ENCODE measurements at regions not wholly inside any gene's neighbourhood (a gene's known extent, or its start where the extent isn't known, plus 50 kb on each side); places are given as distances from the start of the nearest gene placed in this dataset.

- FAIRE-seq = no peak
- peak overlapping the region in 1 of 3 donors; percentile 29 for H3K27ac ChIP-seq (ENCODE audit: low read depth in 1 of 3, low read length in 2 of 3)
Measured at GRCh38 chr13:44116562-44117332, 237.0 kb downstream of the LACC1 start.

GRCh38 chr13:44117351-44117750 is 237.6 kb downstream of the LACC1 start:
- Histone ChIP-seq H3K27me3 (ENCODE audit: control insufficient read depth in 3 of 3, insufficient read depth in 3 of 3, low read length in 3 of 3) (no peaks in the 10 kb centered on the region), H3K36me3 (ENCODE audit: control insufficient read depth in 3 of 3, insufficient read depth in 2 of 3, low read depth in 1 of 3, low read length in 3 of 3) (no peaks in the 10 kb centered on the region), H3K4me3 (ENCODE audit: low read depth in 1 of 3, low read length in 3 of 3) (no peak overlapping the region), H3K4me1 (ENCODE audit: control insufficient read depth in 3 of 3, insufficient read depth in 2 of 3, low read depth in 1 of 3, low read length in 2 of 3) (peaks cover 0 to 5% (median 4%) of the 10 kb centered on the region in 3 donors), H3K27ac (ENCODE audit: low read depth in 1 of 3, low read length in 2 of 3) (no peak overlapping the region), H3K9me3 (ENCODE audit: control insufficient read depth in 2 of 2, insufficient read depth in 1 of 2, low read depth in 1 of 2, low read length in 1 of 2) (no peaks in the 10 kb centered on the region)
- FAIRE-seq = no peak
- peak; percentile 34 to 39 for DNase-seq
- WGBS, 3 donors = 0 to 6% (median 2%) methylated on average over 3 of the region's 3 CpGs

More at GRCh38 chr13:44116562-44117332, 237.0 kb downstream of the LACC1 start:
- H3K4me1 ChIP-seq (ENCODE audit: control insufficient read depth in 3 of 3, insufficient read depth in 2 of 3, low read depth in 1 of 3, low read length in 2 of 3) = peaks cover 0 to 5% (median 4%) of the 10 kb centered on the region in 3 donors
- H3K9me3 ChIP-seq (ENCODE audit: control insufficient read depth in 2 of 2, insufficient read depth in 1 of 2, low read depth in 1 of 2, low read length in 1 of 2) = no peaks in the 10 kb centered on the region
- 62 to 76% (median 63%) methylated on average over 7 of the region's 7 CpGs for WGBS, 3 donors
- no peaks in the 10 kb centered on the region for H3K36me3 ChIP-seq (ENCODE audit: control insufficient read depth in 3 of 3, insufficient read depth in 2 of 3, low read depth in 1 of 3, low read length in 3 of 3)
- peak in 1 of 2 donors; percentile 21 for DNase-seq
- no peaks in the 10 kb centered on the region for H3K27me3 ChIP-seq (ENCODE audit: control insufficient read depth in 3 of 3, insufficient read depth in 3 of 3, low read length in 3 of 3)
- no peak overlapping the region for H3K4me3 ChIP-seq (ENCODE audit: low read depth in 1 of 3, low read length in 3 of 3)

GRCh38 chr13:44117816-44118215 is 238.1 kb downstream of the LACC1 start:
- 73 to 89% (median 82%) methylated on average over 2 of the region's 2 CpGs for WGBS, 3 donors
- Histone ChIP-seq H3K9me3 (ENCODE audit: control insufficient read depth in 2 of 2, insufficient read depth in 1 of 2, low read depth in 1 of 2, low read length in 1 of 2) (no peaks in the 10 kb centered on the region), H3K4me3 (ENCODE audit: low read depth in 1 of 3, low read length in 3 of 3) (no peak overlapping the region), H3K4me1 (ENCODE audit: control insufficient read depth in 3 of 3, insufficient read depth in 2 of 3, low read depth in 1 of 3, low read length in 2 of 3) (peaks cover 0 to 5% (median 4%) of the 10 kb centered on the region in 3 donors), H3K27ac (ENCODE audit: low read depth in 1 of 3, low read length in 2 of 3) (no peak overlapping the region), H3K36me3 (ENCODE audit: control insufficient read depth in 3 of 3, insufficient read depth in 2 of 3, low read depth in 1 of 3, low read length in 3 of 3) (no peaks in the 10 kb centered on the region), H3K27me3 (ENCODE audit: control insufficient read depth in 3 of 3, insufficient read depth in 3 of 3, low read length in 3 of 3) (no peaks in the 10 kb centered on the region)
- FAIRE-seq = no peak
- DNase-seq = no peak

- Histone ChIP-seq H3K9me3 (ENCODE audit: control insufficient read depth in 2 of 2, insufficient read depth in 1 of 2, low read depth in 1 of 2, low read length in 1 of 2) (peaks cover 0 to 5% of the 10 kb centered on the region in 2 donors), H3K36me3 (ENCODE audit: control insufficient read depth in 3 of 3, insufficient read depth in 2 of 3, low read depth in 1 of 3, low read length in 3 of 3) (no peaks in the 10 kb centered on the region), H3K4me3 (ENCODE audit: low read depth in 1 of 3, low read length in 3 of 3) (no peak overlapping the region), H3K4me1 (ENCODE audit: control insufficient read depth in 3 of 3, insufficient read depth in 2 of 3, low read depth in 1 of 3, low read length in 2 of 3) (peaks cover 0 to 5% (median 4%) of the 10 kb centered on the region in 3 donors), H3K27ac (ENCODE audit: low read depth in 1 of 3, low read length in 2 of 3) (no peak overlapping the region), H3K27me3 (ENCODE audit: control insufficient read depth in 3 of 3, insufficient read depth in 3 of 3, low read length in 3 of 3) (no peaks in the 10 kb centered on the region)
- FAIRE-seq (no peak), DNase-seq (no peak)
Measured at GRCh38 chr13:44118881-44119280, 239.2 kb downstream of the LACC1 start.

GRCh38 chr13:44120043-44120442 is 240.3 kb downstream of the LACC1 start:
- H3K4me3 ChIP-seq (ENCODE audit: low read depth in 1 of 3, low read length in 3 of 3) = no peak overlapping the region
- 70 to 76% (median 72%) methylated on average over 2 of the region's 2 CpGs for WGBS, 3 donors
- no peak overlapping the region for H3K27ac ChIP-seq (ENCODE audit: low read depth in 1 of 3, low read length in 2 of 3)
- peaks cover 0 to 5% of the 10 kb centered on the region in 2 donors for H3K9me3 ChIP-seq (ENCODE audit: control insufficient read depth in 2 of 2, insufficient read depth in 1 of 2, low read depth in 1 of 2, low read length in 1 of 2)
- DNase-seq = no peak
- no peaks in the 10 kb centered on the region for H3K27me3 ChIP-seq (ENCODE audit: control insufficient read depth in 3 of 3, insufficient read depth in 3 of 3, low read length in 3 of 3)
- H3K4me1 ChIP-seq (ENCODE audit: control insufficient read depth in 3 of 3, insufficient read depth in 2 of 3, low read depth in 1 of 3, low read length in 2 of 3) = peaks cover 0 to 5% (median 4%) of the 10 kb centered on the region in 3 donors
- no peaks in the 10 kb centered on the region for H3K36me3 ChIP-seq (ENCODE audit: control insufficient read depth in 3 of 3, insufficient read depth in 2 of 3, low read depth in 1 of 3, low read length in 3 of 3)
- FAIRE-seq = no peak

- Histone ChIP-seq H3K27ac (ENCODE audit: low read depth in 1 of 3, low read length in 2 of 3) (no peak overlapping the region), H3K36me3 (ENCODE audit: control insufficient read depth in 3 of 3, insufficient read depth in 2 of 3, low read depth in 1 of 3, low read length in 3 of 3) (no peaks in the 10 kb centered on the region), H3K4me1 (ENCODE audit: control insufficient read depth in 3 of 3, insufficient read depth in 2 of 3, low read depth in 1 of 3, low read length in 2 of 3) (peaks cover 0 to 5% (median 4%) of the 10 kb centered on the region in 3 donors), H3K4me3 (ENCODE audit: low read depth in 1 of 3, low read length in 3 of 3) (no peak overlapping the region), H3K27me3 (ENCODE audit: control insufficient read depth in 3 of 3, insufficient read depth in 3 of 3, low read length in 3 of 3) (no peaks in the 10 kb centered on the region), H3K9me3 (ENCODE audit: control insufficient read depth in 2 of 2, insufficient read depth in 1 of 2, low read depth in 1 of 2, low read length in 1 of 2) (peaks cover 0 to 5% of the 10 kb centered on the region in 2 donors)
- DNase-seq = no peak
- FAIRE-seq = no peak
- 85 to 94% (median 91%) methylated on average over 9 of the region's 9 CpGs for WGBS, 3 donors
Measured at GRCh38 chr13:44120849-44121755, 241.4 kb downstream of the LACC1 start.

GRCh38 chr13:44124352-44124751 is 244.6 kb downstream of the LACC1 start:
- H3K4me1 ChIP-seq (ENCODE audit: control insufficient read depth in 3 of 3, insufficient read depth in 2 of 3, low read depth in 1 of 3, low read length in 2 of 3) = no peaks in the 10 kb centered on the region
- no peak overlapping the region for H3K4me3 ChIP-seq (ENCODE audit: low read depth in 1 of 3, low read length in 3 of 3)
- no peaks in the 10 kb centered on the region for H3K36me3 ChIP-seq (ENCODE audit: control insufficient read depth in 3 of 3, insufficient read depth in 2 of 3, low read depth in 1 of 3, low read length in 3 of 3)
- 78 to 92% (median 85%) methylated on average over 1 of the region's 1 CpG for WGBS, 3 donors
- peaks cover 0 to 5% of the 10 kb centered on the region in 2 donors for H3K9me3 ChIP-seq (ENCODE audit: control insufficient read depth in 2 of 2, insufficient read depth in 1 of 2, low read depth in 1 of 2, low read length in 1 of 2)
- H3K27me3 ChIP-seq (ENCODE audit: control insufficient read depth in 3 of 3, insufficient read depth in 3 of 3, low read length in 3 of 3) = no peaks in the 10 kb centered on the region
- H3K27ac ChIP-seq (ENCODE audit: low read depth in 1 of 3, low read length in 2 of 3) = no peak overlapping the region
- DNase-seq = no peak
- no peak for FAIRE-seq

- Histone ChIP-seq H3K4me3 (ENCODE audit: low read depth in 1 of 3, low read length in 3 of 3) (no peak overlapping the region), H3K27me3 (ENCODE audit: control insufficient read depth in 3 of 3, insufficient read depth in 3 of 3, low read length in 3 of 3) (no peaks in the 10 kb centered on the region), H3K36me3 (ENCODE audit: control insufficient read depth in 3 of 3, insufficient read depth in 2 of 3, low read depth in 1 of 3, low read length in 3 of 3) (no peaks in the 10 kb centered on the region), H3K4me1 (ENCODE audit: control insufficient read depth in 3 of 3, insufficient read depth in 2 of 3, low read depth in 1 of 3, low read length in 2 of 3) (no peaks in the 10 kb centered on the region), H3K27ac (ENCODE audit: low read depth in 1 of 3, low read length in 2 of 3) (no peak overlapping the region), H3K9me3 (ENCODE audit: control insufficient read depth in 2 of 2, insufficient read depth in 1 of 2, low read depth in 1 of 2, low read length in 1 of 2) (peaks cover 0 to 5% of the 10 kb centered on the region in 2 donors)
- no peak for DNase-seq
- WGBS, 3 donors = 65 to 94% (median 88%) methylated on average over 3 of the region's 3 CpGs
- no peak for FAIRE-seq
Measured at GRCh38 chr13:44125943-44126469, 246.3 kb downstream of the LACC1 start.
